ENCODE measurements at regions not wholly inside any gene's neighbourhood (a gene's known extent, or its start where the extent isn't known, plus 50 kb on each side); places are given as distances from the start of the nearest gene placed in this dataset.
"Not testable (repeated sequence)": the region's sequence is repeated elsewhere in the genome, so short reads cannot be mapped to it uniquely, and the experiment has no call there.

DNA sequence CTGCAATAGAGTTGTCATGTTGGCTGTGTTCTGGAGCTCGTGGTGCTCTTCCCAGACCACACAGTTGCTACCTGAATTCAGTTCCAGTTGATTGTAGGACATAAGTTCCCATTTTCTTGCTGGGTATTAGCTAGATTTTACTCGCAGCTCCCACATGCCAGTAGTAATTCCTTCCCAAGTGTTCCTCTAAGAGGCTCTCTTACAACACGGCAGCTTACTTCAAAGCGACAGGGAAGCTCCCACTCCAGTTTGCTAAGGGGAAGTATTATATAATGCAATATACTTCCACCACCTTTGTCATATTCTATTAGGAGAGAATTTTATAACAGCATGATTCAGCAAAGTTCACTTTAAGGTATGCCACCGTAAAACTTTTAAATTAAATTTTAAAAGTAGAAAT is 623.0 kb downstream of the SLCO4C1 start:
- no peak for DNase-seq (ENCODE audit: low read depth in 4 of 4, low spot score in 3 of 4)

- no peak for DNase-seq (ENCODE audit: low read depth in 4 of 4, low spot score in 3 of 4)
These were observed 631.9 kb downstream of the SLCO4C1 start for GRCh38 chr5:101664071-101664791.

GRCh38 chr5:101663543-101663942 is 632.5 kb downstream of the SLCO4C1 start:
- DNase-seq (ENCODE audit: low read depth in 4 of 4, low spot score in 3 of 4) = no peak

DNA sequence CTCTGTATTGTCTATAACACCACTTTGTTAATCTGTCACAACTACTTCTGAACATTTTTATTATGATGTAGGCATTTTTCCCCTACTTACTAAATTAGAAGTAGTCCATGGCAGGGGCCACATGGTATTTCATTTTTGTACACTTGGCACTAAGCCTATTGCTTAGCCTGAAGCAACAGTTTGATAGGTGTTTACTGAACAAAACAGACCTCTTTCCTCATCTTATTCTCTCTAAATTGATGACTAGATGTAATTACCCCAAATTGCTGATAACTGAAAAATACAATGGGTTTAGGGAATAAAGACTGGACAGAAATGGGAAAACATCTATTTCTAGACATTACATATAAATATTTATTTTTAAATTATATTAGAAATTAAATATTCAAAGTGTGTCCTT is 633.8 kb downstream of the SLCO4C1 start:
- DNase-seq (ENCODE audit: low read depth in 4 of 4, low spot score in 3 of 4) = no peak

GRCh38 chr5:101658433-101658832 is 637.7 kb downstream of the SLCO4C1 start:
- no peak for DNase-seq (ENCODE audit: low read depth in 4 of 4, low spot score in 3 of 4)

DNA sequence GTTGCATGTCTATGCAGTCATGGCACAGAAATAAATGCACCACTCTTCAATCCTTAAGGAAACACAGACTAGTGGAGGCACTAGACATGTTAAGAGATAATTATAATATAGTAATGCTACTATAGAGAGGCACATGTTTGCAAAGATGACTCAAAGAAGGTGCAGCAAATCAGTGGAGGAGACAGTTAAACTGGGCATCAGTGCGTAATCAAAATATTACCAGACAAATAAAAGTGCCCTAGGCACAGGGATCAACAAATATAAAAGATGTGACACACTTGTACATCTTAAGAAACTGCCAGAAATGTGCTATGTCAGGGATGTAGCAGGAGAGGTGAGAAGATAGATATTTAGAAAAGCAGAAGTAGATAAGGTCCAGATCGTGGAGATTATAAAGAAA is 642.1 kb downstream of the SLCO4C1 start:
- DNase-seq (ENCODE audit: low read depth in 4 of 4, low spot score in 3 of 4) = no peak

DNA sequence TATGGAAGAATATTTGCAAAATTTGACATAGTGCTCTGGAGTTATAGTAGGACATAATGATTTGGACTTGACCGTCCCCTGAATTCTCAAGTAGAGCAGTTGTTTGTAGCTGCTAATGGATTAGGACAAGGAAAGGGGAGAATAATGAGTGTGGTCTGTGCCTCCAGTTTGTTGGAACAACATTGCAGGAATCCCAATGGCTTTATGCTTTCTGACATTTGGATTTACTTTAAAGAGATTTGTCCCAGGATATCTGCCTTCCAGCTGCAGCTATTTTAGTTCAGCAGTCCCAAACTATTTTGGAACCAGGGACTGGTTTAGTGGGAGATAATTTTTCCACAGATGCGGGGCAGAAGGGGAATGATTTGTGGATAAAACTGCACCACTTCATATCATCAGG is 648.2 kb downstream of the SLCO4C1 start:
- no peak for DNase-seq (ENCODE audit: low read depth in 4 of 4, low spot score in 3 of 4)

GRCh38 chr5:101643794-101644193 is 652.3 kb downstream of the SLCO4C1 start:
- no peak for DNase-seq (ENCODE audit: low read depth in 4 of 4, low spot score in 3 of 4)

- DNase-seq (ENCODE audit: low read depth in 4 of 4, low spot score in 3 of 4) = no peak
These were observed 658.5 kb downstream of the SLCO4C1 start for GRCh38 chr5:101637599-101637998.

- DNase-seq (ENCODE audit: low read depth in 4 of 4, low spot score in 3 of 4) = not testable (repeated sequence)
These were observed 668.3 kb downstream of the SLCO4C1 start for GRCh38 chr5:101627770-101628169.

- no peak for DNase-seq (ENCODE audit: low read depth in 4 of 4, low spot score in 3 of 4)
These were observed 669.5 kb downstream of the SLCO4C1 start for GRCh38 chr5:101626572-101626971.

- DNase-seq (ENCODE audit: low read depth in 4 of 4, low spot score in 3 of 4) = no peak
These were observed 685.0 kb downstream of the SLCO4C1 start for GRCh38 chr5:101611039-101611438.

DNA sequence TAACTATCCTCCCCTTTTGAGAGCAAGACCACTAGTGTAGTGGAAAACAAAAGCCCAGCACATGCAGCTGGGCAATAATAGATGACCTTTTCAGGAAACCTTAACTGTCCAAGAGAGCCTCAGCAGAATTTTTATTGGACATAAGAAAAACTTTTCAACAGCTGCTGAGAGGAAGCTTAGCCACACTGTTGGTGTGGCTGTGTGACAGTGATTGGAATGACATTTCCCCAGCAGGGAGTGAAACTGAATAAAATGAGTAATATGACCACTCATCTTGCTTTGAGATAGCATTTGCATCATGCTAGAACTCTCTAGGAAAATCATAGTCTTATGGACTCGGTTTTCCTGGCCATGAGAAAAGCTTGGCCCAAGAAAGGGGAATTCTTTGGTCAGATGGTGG is 687.8 kb downstream of the SLCO4C1 start:
- DNase-seq (ENCODE audit: low read depth in 4 of 4, low spot score in 3 of 4) = no peak

DNA sequence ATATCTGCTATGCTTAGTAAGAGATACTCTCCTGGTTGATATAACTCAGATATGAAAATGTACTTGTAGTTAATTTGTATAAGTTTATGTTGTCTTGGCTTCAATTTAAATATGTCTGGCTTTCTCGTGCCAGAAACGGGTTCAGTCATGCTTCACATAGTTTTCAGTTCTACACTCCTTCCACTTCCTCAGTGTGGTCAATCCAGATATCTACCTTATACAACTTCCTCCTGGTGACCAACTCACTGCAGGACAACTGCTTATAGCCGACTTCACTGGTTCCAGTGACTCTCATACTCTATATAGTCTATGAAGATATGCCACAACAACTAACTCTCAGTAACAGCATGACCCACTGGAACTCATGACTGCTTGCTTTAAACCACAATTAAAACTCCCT is 690.4 kb downstream of the SLCO4C1 start:
- DNase-seq (ENCODE audit: low read depth in 4 of 4, low spot score in 3 of 4) = no peak

DNA sequence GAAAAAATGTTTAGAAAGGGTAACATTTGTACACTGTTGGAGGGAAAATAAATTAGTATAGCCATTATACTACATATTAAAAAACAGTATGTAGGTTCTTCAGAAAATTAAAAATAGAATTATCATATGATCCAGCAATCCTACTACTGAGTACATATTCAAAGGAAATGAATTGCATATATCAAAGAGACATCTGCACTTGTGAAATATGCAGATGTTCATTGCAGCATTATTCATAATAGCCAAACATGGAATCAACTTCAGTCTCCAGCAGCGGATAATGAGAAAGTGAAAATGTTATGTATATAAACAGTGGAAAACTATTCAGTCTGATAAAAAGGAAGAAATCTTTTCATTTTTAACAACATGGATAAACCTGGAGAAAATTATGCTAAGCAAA is 695.5 kb downstream of the SLCO4C1 start:
- DNase-seq (ENCODE audit: low read depth in 4 of 4, low spot score in 3 of 4) = no peak

DNA sequence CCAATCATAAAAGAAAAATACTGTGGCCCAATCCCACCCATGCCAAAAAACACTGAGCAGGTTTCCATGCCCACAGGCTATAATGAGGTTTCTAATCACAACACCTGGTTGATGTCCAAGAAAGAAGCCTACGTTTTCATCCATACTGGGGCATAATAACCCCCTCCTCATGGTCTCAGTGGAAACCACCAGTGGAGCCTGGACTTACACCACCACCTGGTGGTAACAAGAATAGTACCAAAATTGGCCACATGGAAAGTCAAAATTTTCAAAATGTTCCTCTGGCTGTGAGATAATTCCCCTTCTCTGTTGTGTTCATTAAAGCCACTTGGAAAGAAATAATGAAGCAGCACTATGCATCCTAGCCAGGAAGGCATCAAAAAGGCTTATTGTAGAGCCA is 687.3 kb upstream of the ST8SIA4 start:
- DNase-seq (ENCODE audit: low read depth in 4 of 4, low spot score in 3 of 4) = no peak

DNA sequence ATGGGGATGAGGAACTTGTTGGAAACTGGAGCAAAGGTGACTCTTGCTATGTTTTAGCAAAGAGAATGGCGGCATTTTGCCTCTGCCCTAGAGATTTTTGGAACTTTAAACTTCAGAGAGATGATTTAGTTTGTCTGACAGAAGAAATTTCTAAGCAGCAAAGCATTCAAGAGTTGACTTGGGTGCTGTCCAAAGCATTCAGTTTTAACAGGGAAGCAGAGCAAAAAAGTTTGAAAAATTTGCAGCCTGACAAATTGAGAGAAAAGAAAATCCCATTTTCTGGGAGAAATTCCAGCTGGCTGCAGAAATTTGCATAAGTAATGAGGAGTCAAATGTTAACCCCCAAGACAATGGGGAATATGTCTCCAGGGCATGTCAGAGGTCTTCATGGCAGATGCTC is 682.3 kb upstream of the ST8SIA4 start:
- no peak for DNase-seq (ENCODE audit: low read depth in 4 of 4, low spot score in 3 of 4)

- no peak for DNase-seq (ENCODE audit: low read depth in 4 of 4, low spot score in 3 of 4)
These were observed 677.5 kb upstream of the ST8SIA4 start for GRCh38 chr5:101580591-101580990.

- DNase-seq (ENCODE audit: low read depth in 4 of 4, low spot score in 3 of 4) = no peak
These were observed 670.9 kb upstream of the ST8SIA4 start for GRCh38 chr5:101574017-101574416.

DNA sequence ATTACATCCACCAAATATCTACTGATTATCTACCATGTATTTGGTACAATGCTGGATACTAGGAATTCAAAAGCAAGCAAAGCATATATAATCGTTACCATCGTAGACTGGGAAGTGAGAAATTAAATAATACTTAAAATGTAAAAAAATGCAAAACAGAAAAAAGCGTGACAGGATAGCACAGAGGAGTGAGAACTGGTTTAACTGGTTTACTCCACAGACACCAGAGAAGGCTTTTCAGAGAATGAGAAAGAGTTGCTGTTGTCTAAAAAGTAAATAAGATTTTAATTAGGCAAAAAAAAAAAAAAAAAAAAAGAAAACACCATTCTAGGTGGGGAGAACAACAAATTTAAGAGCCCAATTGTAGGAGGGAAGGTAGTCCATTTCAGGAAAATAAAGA is 657.9 kb upstream of the ST8SIA4 start:
- DNase-seq (ENCODE audit: low read depth in 4 of 4, low spot score in 3 of 4) = no peak

DNA sequence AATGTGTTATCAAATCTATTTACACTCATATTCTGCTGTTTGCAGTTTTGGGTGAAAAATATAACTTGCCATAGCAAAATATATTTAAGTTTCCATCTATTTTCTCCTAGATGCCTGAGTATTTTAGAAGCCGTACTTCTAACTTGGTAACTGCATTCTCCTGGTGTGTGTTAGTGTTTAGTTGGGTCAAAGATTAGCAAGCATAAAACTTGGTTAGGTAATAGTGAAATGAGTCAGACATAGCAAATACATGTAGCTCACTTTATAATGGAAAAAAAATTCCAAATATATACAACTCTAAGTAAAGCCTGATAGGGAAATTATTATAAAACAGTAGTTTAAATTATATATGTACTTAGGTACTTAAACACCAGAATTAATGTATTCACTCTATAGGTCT is 640.7 kb upstream of the ST8SIA4 start:
- no peak for DNase-seq (ENCODE audit: low read depth in 4 of 4, low spot score in 3 of 4)

GRCh38 chr5:101539315-101539714 is 636.2 kb upstream of the ST8SIA4 start:
- DNase-seq (ENCODE audit: low read depth in 4 of 4, low spot score in 3 of 4) = no peak

DNA sequence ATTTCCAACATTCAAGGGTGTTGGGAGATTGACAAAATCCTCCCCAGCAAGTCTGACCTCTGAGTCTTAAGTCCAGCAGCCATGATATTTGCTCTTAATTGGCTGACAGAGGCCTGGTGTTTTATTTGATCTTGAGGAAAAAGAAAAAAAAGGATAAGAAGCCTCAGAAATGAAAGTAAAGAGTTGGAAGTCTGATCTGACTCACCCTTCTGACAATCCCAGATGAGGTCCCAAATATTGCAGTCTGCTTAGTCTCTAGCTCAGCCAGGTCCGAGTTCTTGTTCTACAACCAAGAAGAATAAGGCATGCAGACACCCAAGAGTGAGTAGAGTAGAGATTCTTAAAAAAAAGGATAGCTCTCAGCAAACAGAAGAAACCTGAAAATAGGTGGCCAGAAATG is 632.5 kb upstream of the ST8SIA4 start:
- no peak for DNase-seq (ENCODE audit: low read depth in 4 of 4, low spot score in 3 of 4)
